Mammary epithelial cell (primary cell): ENCODE measurements at regions not wholly inside any gene's neighbourhood (a gene's known extent, or its start where the extent isn't known, plus 50 kb on each side); places are given as distances from the start of the nearest gene placed in this dataset.

Experiments
- EZH2 ChIP-seq: IDR thresholded peaks from 2 replicates; pipeline ENCODE4 v1.6.1; 2012; ENCODE audit warnings: low read length, inconsistent platforms, borderline replicate concordance
- TF ChIP-seq, protein P1 (sequence below), 2 donors: IDR thresholded peaks in 1 of 2; conservative IDR thresholded peaks in 1 of 2; 2 replicates each; pipeline ENCODE4 v1.5.1; 2011 to 2012; ENCODE audit warnings: inconsistent platforms in 2 of 2, low read length in 2 of 2, mild to moderate bottlenecking in 2 of 2, control low read depth in 1 of 2, low read depth in 1 of 2; ENCODE audit not compliant: insufficient read depth in 1 of 2; ENCODE audit errors: extremely low read depth in 1 of 2

DNA sequence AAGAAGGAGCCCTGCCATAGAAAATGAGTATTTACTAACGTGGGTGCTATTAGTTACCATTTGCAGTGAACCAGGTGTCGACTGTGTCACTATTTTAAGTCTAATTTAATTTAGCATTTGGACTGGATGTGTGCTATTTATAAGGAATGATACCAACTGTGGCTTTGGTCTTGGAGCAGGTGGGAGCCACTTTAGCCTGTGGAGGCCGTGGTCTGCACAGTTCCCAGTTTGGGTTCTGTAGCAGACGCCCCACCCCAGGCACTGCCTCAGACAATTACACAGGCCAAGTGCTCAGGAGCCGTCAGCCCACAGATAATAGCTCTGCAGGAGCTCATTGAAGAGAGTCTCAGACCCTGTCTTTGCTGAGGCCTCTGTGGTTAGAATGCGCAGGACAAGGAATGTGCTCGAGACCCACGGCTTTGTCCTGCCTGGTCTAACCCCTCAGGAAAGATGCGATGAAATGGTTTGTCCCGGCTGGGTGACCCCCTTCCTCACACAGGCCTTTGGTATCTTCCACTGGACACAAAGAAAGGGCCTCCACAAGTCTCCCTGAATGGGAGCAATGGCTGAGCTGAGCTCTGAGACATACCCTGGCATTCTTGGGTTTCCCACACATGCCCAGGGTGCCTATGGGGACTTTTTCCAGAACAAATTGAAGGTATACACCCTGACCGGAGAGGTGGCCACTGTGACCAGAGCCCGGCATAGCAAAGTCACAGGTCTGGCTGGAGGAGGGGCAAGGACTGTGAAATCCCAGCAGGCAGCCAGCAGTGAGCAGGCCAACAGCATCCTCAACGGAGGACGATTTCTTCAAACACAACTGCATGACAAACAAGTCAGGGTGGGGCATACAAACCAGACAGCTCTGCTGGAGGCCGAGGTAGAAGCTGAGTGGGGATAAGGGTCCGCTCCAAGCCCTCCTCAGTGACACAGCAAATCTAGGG lies 251.2 kb downstream of the ARHGAP12 start:
- TF ChIP-seq, protein P1, sequence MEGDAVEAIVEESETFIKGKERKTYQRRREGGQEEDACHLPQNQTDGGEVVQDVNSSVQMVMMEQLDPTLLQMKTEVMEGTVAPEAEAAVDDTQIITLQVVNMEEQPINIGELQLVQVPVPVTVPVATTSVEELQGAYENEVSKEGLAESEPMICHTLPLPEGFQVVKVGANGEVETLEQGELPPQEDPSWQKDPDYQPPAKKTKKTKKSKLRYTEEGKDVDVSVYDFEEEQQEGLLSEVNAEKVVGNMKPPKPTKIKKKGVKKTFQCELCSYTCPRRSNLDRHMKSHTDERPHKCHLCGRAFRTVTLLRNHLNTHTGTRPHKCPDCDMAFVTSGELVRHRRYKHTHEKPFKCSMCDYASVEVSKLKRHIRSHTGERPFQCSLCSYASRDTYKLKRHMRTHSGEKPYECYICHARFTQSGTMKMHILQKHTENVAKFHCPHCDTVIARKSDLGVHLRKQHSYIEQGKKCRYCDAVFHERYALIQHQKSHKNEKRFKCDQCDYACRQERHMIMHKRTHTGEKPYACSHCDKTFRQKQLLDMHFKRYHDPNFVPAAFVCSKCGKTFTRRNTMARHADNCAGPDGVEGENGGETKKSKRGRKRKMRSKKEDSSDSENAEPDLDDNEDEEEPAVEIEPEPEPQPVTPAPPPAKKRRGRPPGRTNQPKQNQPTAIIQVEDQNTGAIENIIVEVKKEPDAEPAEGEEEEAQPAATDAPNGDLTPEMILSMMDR (conservative IDR thresholded peaks at IDR 0.05 in 1 of 2, IDR thresholded peaks at IDR 0.05 in 1 of 2; ENCODE audit: extremely low read depth in 1 of 2, insufficient read depth in 1 of 2, low read depth in 1 of 2, low read length in 2 of 2), result no peak
- no peak for TF ChIP-seq EZH2
